Esophagus squamous epithelium (tissue), 5 donors: ENCODE measurements at regions not wholly inside any gene's neighbourhood (a gene's known extent, or its start where the extent isn't known, plus 50 kb on each side); places are given as distances from the start of the nearest gene placed in this dataset.

Experiments used
- DNase-seq: peaks from one replicate; lab custom pipeline; 2025; lab: John Stamatoyannopoulos, UW
- H3K27ac ChIP-seq, 4 donors: fragments of 200-600 bp; sonication (generic); one replicate each; pipeline ENCODE4 v1.5.1; 2016 to 2019; ENCODE audit warnings: mild to moderate bottlenecking in 1 of 4
- H3K27me3 ChIP-seq, 4 donors: fragments of 200-600 bp; sonication (generic); 1 replicate in 3 of 4; 2 replicates in 1 of 4; pipeline versions ENCODE4 v1.5.1 to v1.6.0; 2017 to 2021; ENCODE audit warnings: antibody characterized with exemption in 1 of 4
- H3K36me3 ChIP-seq, 3 donors: fragments of 200-600 bp; sonication (generic); one replicate each; pipeline ENCODE4 v1.5.1; 2016 to 2019
- H3K4me1 ChIP-seq, 3 donors: fragments of 200-600 bp; sonication (generic); one replicate each; pipeline ENCODE4 v1.5.1; 2017 to 2019
- H3K4me3 ChIP-seq, 4 donors: fragments of 200-600 bp; sonication (generic); 1 replicate in 3 of 4; 2 replicates in 1 of 4; pipeline ENCODE4 v1.5.1; 2016 to 2019; ENCODE audit warnings: mild to moderate bottlenecking in 2 of 4, moderate library complexity in 1 of 4
- H3K9me3 ChIP-seq, 3 donors: fragments of 200-600 bp; sonication (generic); one replicate each; pipeline ENCODE4 v1.5.1; 2016 to 2019
- POLR2A ChIP-seq, 4 donors: fragments of 450-650 bp; IDR thresholded peaks; one replicate each; pipeline ENCODE4 v1.6.1; 2017; ENCODE audit warnings: antibody characterized with exemption in 4 of 4, mild to moderate bottlenecking in 4 of 4, moderate library complexity in 3 of 4
- WGBS, 2 donors: methylation state at CpG; one replicate each; pipeline ENCODE4 v1.1.5; 2018; 5-methylcytosine and 5-hydroxymethylcytosine counted together
- intact Hi-C: fragments of 100-400 bp; cut with DNase I; formaldehyde crosslinking; loops from one replicate; pipeline ENCODE4 v1.15.0; 2022
- TF ChIP-seq, protein P1 (sequence below), 6 experiments: fragments of 450-650 bp in 4 of 6; fragments of 200-600 bp in 2 of 6; sonication (generic) in 2 of 6; IDR thresholded peaks; one replicate each; pipeline ENCODE4 v1.5.1; 2016 to 2019; ENCODE audit warnings: antibody characterized with exemption in 6 of 6, mild to moderate bottlenecking in 4 of 6, moderate library complexity in 4 of 6
- donor health status: DM: yes; HTN: yes; CAD: no.

DNA sequence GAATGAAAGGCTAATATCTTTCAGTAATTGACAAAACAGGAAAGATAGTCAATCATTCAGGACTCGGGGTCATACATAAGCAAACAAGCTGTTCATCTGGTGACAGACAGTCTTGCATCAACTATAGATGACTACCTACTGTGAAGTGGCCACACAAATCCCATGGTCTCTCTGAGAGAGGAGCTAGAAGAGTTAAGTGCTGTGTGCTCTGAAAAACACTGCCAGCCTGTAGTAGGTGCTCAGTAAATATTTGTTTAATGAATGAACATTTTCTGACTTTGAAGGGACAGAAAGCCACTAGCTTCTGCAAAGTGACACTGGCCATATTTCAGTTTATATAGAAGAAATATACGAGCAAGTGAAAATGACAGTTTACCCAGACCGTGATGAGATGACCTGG is 184.0 kb upstream of the CHAC2 start:
- no peaks in the 10 kb centered on the region for H3K36me3 ChIP-seq
- 59 to 78% methylated on average over 3 of the region's 3 CpGs for WGBS, 2 donors
- H3K4me1 ChIP-seq, result no peaks in the 10 kb centered on the region
- H3K4me3 ChIP-seq, result no peak overlapping the region
- no peaks in the 10 kb centered on the region for H3K27me3 ChIP-seq
- no peak for DNase-seq
- intact Hi-C loops, result no loop called here
- H3K27ac ChIP-seq, result no peak overlapping the region
- H3K9me3 ChIP-seq, result no peaks in the 10 kb centered on the region
- TF ChIP-seq, protein P1, sequence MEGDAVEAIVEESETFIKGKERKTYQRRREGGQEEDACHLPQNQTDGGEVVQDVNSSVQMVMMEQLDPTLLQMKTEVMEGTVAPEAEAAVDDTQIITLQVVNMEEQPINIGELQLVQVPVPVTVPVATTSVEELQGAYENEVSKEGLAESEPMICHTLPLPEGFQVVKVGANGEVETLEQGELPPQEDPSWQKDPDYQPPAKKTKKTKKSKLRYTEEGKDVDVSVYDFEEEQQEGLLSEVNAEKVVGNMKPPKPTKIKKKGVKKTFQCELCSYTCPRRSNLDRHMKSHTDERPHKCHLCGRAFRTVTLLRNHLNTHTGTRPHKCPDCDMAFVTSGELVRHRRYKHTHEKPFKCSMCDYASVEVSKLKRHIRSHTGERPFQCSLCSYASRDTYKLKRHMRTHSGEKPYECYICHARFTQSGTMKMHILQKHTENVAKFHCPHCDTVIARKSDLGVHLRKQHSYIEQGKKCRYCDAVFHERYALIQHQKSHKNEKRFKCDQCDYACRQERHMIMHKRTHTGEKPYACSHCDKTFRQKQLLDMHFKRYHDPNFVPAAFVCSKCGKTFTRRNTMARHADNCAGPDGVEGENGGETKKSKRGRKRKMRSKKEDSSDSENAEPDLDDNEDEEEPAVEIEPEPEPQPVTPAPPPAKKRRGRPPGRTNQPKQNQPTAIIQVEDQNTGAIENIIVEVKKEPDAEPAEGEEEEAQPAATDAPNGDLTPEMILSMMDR (IDR thresholded peaks at IDR 0.05), result no peak
- TF ChIP-seq POLR2A (IDR thresholded peaks at IDR 0.05), result no peak

DNA sequence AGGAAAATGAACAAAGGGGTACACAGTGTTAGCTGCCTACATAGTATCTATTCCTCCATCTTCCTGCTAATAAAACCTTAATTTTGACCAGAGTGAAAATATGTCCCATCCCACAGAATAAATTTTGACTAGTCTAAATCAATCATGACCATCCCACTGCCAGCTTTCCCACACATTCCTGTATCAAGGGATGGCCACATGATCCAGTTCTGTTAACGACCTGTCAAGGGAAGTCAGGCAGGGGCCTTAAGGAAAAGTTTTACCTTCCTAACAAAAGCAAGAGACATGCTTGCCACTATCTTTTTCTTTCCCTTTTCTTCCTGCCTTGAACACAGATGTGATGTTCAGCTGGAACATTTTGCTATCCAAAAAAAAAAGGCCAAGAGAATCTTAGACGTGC is 185.0 kb upstream of the CHAC2 start:
- WGBS, 2 donors, result 39 to 47% methylated on average over 2 of the region's 2 CpGs

DNA sequence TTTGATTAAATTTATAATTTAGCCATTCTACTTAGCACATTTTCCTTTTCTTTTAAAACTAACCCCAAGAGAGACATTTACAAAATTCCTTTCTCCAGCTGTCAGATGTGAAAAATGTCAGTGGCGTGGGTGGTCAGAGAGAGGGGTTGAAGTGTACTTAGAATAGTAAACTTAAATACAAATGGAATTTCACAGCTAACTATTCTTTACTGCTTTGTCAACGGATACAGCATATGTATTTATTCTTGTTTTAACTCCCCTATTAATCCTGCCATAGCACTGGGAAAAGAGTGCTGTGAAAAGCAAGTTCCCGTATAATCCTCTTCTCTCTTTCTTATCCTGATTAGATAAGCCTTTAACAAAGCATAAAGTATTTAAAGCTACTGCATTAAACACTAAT is 191.4 kb upstream of the CHAC2 start:
- TF ChIP-seq POLR2A (IDR thresholded peaks at IDR 0.05), result no peak
- TF ChIP-seq, protein P1 (IDR thresholded peaks at IDR 0.05), result no peak
- Histone ChIP-seq H3K27me3 (no peaks in the 10 kb centered on the region), H3K4me3 (no peak overlapping the region), H3K27ac (no peak overlapping the region), H3K36me3 (no peaks in the 10 kb centered on the region), H3K9me3 (no peaks in the 10 kb centered on the region), H3K4me1 (peaks cover 0 to 13% (median 0%) of the 10 kb centered on the region in 3 donors)
- intact Hi-C loops, result no loop called here
- WGBS, 2 donors, result 45 to 58% methylated on average over 3 of the region's 3 CpGs
- no peak for DNase-seq

More for the DNA sequence above, 185.0 kb upstream of the CHAC2 start:
- Histone ChIP-seq H3K36me3 (no peaks in the 10 kb centered on the region), H3K27ac (no peak overlapping the region), H3K4me1 (no peaks in the 10 kb centered on the region), H3K9me3 (no peaks in the 10 kb centered on the region), H3K4me3 (no peak overlapping the region), H3K27me3 (no peaks in the 10 kb centered on the region)
- intact Hi-C loops, result no loop called here
- TF ChIP-seq, protein P1 (IDR thresholded peaks at IDR 0.05), result no peak
- no peak for TF ChIP-seq POLR2A (IDR thresholded peaks at IDR 0.05)
- no peak for DNase-seq

DNA sequence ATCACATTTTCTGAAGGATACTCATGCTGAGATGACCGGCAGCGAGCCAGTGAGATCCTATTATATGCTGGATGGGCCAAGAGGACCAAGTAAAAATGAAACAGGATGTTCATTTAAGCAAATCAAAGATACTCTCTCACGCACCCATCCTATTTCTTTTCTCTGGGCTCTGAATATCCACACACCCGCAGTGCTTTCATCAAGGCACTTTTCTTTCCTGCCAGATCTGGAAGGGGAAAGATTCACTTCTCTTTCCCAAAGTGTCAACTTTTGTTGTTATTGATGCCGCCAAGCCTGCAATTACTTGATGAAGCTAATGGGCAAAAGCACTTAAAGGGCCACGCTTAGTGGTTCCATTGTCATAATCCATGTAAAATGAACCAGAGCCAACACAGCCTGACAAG is 191.9 kb upstream of the CHAC2 start:
- WGBS, 2 donors, result 66 to 72% methylated on average over 6 of the region's 6 CpGs

DNA sequence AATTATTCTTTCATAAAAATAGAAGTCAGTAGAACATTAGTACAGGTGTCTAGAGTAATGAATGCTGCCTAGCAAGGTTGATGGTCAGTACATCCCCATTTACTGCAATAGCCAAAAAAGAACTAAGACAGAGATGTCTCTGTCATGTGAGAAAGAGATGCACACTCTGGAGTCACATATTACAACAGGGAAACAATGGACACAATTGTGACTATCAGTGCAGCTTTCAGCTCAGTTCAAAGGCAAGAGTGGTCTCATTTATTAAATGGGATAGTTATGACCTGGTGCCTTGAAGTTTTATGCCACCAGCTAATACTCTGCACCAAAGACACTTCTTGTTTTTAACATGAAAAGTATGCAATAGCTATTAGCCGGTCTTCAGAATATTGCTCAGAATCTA is 194.9 kb upstream of the CHAC2 start:
- H3K27me3 ChIP-seq, result no peaks in the 10 kb centered on the region
- intact Hi-C loops, result no loop called here
- no peak for DNase-seq
- 96 to 100% methylated on average over 1 of the region's 1 CpG for WGBS, 2 donors
- no peaks in the 10 kb centered on the region for H3K36me3 ChIP-seq
- H3K9me3 ChIP-seq, result no peaks in the 10 kb centered on the region
- peaks cover 0 to 13% (median 0%) of the 10 kb centered on the region in 3 donors for H3K4me1 ChIP-seq
- no peak overlapping the region for H3K4me3 ChIP-seq
- H3K27ac ChIP-seq, result no peak overlapping the region
- TF ChIP-seq, protein P1 (IDR thresholded peaks at IDR 0.05), result no peak
- no peak for TF ChIP-seq POLR2A (IDR thresholded peaks at IDR 0.05)

More for the DNA sequence above, 191.9 kb upstream of the CHAC2 start:
- H3K27me3 ChIP-seq, result no peaks in the 10 kb centered on the region
- H3K27ac ChIP-seq, result no peak overlapping the region
- TF ChIP-seq, protein P1 (IDR thresholded peaks at IDR 0.05), result no peak
- no peak for TF ChIP-seq POLR2A (IDR thresholded peaks at IDR 0.05)
- no peaks in the 10 kb centered on the region for H3K9me3 ChIP-seq
- DNase-seq, result no peak
- H3K4me1 ChIP-seq, result peaks cover 0 to 13% (median 0%) of the 10 kb centered on the region in 3 donors
- peak overlapping the region in 1 of 4 donors; percentile 21 for H3K4me3 ChIP-seq
- H3K36me3 ChIP-seq, result no peaks in the 10 kb centered on the region
- intact Hi-C loops, result no loop called here
